ENCODE measurements at regions not wholly inside any gene's neighbourhood (a gene's known extent, or its start where the extent isn't known, plus 50 kb on each side); places are given as distances from the start of the nearest gene placed in this dataset.
A peak's percentile ranks its signal among the peaks of the same experiment; 100 is the strongest.

DNA sequence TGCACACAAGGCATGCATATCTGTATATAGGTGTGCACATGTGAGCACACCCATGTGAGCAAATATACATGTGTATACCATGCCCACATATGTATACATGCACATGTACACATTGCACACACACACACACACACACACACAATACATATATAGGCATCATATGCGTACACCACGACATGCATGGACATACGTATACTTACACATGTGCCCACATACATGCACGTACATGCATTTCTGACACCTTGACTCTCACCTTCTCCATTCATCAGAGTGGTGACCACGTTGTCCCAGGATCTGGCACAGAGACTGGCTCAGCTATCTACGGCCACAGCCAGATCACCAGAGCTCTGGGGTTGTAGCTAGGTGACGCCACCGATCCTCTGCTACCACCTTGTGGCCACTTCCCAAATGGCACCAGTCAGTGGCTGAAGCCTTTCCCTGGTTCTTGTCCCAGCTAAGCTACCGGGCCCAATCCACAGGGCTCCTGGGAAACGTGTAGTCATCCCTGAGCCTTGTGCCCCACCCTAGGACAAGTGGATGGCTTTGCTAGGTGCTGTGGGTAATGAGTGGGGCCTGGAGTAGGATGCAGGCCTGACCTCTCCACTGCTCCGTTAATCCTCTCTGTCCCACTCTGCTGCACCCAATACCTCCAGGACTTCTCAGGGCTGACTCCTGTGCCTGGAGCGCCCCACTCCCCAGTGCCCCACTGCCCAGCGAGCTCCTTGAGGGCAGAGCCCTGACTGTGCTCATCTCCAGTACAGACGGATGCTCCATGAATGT is 194.4 kb downstream of the RGS3 start:
- TF ChIP-seq, protein P1, sequence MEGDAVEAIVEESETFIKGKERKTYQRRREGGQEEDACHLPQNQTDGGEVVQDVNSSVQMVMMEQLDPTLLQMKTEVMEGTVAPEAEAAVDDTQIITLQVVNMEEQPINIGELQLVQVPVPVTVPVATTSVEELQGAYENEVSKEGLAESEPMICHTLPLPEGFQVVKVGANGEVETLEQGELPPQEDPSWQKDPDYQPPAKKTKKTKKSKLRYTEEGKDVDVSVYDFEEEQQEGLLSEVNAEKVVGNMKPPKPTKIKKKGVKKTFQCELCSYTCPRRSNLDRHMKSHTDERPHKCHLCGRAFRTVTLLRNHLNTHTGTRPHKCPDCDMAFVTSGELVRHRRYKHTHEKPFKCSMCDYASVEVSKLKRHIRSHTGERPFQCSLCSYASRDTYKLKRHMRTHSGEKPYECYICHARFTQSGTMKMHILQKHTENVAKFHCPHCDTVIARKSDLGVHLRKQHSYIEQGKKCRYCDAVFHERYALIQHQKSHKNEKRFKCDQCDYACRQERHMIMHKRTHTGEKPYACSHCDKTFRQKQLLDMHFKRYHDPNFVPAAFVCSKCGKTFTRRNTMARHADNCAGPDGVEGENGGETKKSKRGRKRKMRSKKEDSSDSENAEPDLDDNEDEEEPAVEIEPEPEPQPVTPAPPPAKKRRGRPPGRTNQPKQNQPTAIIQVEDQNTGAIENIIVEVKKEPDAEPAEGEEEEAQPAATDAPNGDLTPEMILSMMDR (IDR thresholded peaks at IDR 0.05; ENCODE audit: borderline replicate concordance, control extremely low read depth, extremely low read depth, insufficient read depth, missing control alignments): peak; percentile 90
- DNase-seq (ENCODE audit: low spot score): peak; percentile 88
- in situ Hi-C loops (cut with MboI; ENCODE audit: low sequenced_read_pairs, unreplicated experiment): loop anchor here (5.0 to 25.0 kb wide), 3 partner anchors 71 to 521 kb away; no protein-coding TSS in a partner anchor

DNA sequence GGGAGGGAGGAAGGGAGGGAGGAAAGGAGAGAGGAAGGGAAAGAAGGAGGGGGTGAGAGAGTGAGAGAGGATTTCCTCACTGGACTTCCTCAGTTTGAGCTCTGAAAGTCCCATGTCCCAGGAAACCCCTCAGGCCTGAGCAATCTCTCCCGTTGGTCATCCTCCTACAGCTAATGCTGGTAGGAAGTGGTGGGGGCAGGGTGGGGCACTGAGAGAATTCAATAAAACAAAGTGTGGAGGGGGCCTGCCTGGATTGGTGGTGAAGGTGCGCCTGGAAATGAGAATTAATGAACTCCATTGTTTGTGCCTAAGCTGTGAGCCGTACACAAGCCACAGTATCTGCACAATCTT is 195.0 kb downstream of the RGS3 start:
- DNase-seq (ENCODE audit: low spot score): no peak
- in situ Hi-C loops (cut with MboI; ENCODE audit: low sequenced_read_pairs, unreplicated experiment): loop anchor here (5.0 to 25.0 kb wide), 3 partner anchors 71 to 521 kb away; no protein-coding TSS in a partner anchor
- TF ChIP-seq, protein P1 (IDR thresholded peaks at IDR 0.05; ENCODE audit: borderline replicate concordance, control extremely low read depth, extremely low read depth, insufficient read depth, missing control alignments): no peak

DNA sequence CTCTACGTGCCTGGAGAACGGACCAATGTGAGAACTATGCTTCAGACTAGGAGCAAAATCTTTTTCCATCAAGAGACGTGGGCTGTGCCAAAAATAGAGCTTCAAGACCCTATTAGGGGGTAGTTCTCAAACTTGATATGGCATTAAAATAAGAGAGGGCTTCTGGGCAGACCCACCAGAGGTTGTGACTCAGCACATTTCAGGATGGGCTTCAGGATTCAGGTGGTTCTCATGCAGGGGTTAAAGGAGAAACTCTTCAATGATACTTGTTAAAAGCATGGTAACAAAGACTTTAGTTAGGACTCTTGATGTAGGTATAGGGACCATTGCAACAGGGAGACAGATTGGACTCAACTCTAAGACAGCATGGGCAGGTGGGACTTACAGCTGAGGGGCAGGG is 195.5 kb downstream of the RGS3 start:
- in situ Hi-C loops (cut with MboI; ENCODE audit: low sequenced_read_pairs, unreplicated experiment): loop anchor here (5.0 to 25.0 kb wide), 3 partner anchors 72 to 522 kb away; no protein-coding TSS in a partner anchor
- TF ChIP-seq, protein P1 (IDR thresholded peaks at IDR 0.05; ENCODE audit: borderline replicate concordance, control extremely low read depth, extremely low read depth, insufficient read depth, missing control alignments): no peak
- DNase-seq (ENCODE audit: low spot score): no peak

DNA sequence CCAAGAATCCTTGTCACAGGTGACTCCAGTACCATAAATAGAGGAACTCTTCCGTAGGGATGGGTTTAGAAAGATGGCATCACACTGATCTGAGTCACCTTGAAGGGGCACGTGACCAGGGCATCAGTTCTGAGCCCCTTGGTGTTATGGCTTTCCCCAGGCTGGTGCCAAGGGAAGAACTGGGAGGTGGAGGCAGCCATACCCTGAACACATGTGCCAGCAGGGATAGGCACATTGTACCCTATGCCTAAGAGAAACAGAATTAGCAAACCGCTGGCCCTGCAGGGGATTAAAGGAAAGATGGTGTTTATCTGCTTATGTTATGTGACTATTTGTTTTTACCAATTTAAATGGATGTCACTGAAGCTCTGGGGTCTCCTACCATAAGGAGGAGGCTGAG is 196.2 kb downstream of the RGS3 start:
- in situ Hi-C loops (cut with MboI; ENCODE audit: low sequenced_read_pairs, unreplicated experiment): loop anchor here (5.0 to 25.0 kb wide), 3 partner anchors 72 to 522 kb away; no protein-coding TSS in a partner anchor
- TF ChIP-seq, protein P1 (IDR thresholded peaks at IDR 0.05; ENCODE audit: borderline replicate concordance, control extremely low read depth, extremely low read depth, insufficient read depth, missing control alignments): no peak
- DNase-seq (ENCODE audit: low spot score): no peak

DNA sequence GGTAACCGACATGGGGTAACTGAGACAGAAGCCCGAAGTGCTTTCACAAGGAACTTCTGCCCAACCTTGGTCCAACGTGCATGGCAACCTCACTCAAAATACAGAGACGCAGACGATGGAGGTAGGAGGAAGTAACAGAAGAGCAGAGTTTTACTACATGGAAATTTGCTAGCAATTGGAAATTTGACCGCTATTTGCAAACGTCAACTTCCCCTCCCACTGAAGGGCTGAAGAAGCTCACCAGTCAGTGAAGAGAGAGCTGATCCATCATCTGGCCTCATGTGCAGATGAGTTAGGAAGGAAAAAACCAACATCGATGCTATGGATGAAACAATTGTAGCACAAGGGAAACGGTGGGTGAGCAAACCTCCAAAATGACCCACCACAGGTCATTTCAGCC is 196.7 kb downstream of the RGS3 start:
- no peak for DNase-seq (ENCODE audit: low spot score)
- in situ Hi-C loops (cut with MboI; ENCODE audit: low sequenced_read_pairs, unreplicated experiment): loop anchor here (25.0 kb wide), 1 partner anchor 523 kb away; no protein-coding TSS in a partner anchor
- TF ChIP-seq, protein P1 (IDR thresholded peaks at IDR 0.05; ENCODE audit: borderline replicate concordance, control extremely low read depth, extremely low read depth, insufficient read depth, missing control alignments): no peak

DNA sequence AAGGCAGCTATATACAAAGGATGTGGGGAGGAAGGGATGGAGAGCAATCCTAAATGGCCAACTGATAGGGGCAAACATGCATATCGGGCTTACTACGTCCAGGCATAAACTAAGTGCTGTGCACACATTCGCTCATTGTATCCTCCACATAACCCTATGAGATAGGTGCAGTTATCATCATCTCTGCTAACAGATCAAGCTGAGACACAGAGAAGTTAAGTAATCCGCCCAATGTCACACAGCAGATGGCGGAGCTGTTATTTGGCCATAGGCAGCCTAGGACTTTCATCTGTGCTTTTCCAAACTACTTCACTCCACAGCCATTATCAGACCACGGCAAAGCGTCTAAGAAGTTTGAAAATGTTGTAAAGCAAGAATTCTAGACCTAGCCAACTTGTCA is 197.5 kb downstream of the RGS3 start:
- DNase-seq (ENCODE audit: low spot score): no peak
- TF ChIP-seq, protein P1 (IDR thresholded peaks at IDR 0.05; ENCODE audit: borderline replicate concordance, control extremely low read depth, extremely low read depth, insufficient read depth, missing control alignments): no peak
- in situ Hi-C loops (cut with MboI; ENCODE audit: low sequenced_read_pairs, unreplicated experiment): loop anchor here (25.0 kb wide), 1 partner anchor 524 kb away; no protein-coding TSS in a partner anchor

Measured in GM13976 (cell line).